ENCODE measurements at regions not wholly inside any gene's neighbourhood (a gene's known extent, or its start where the extent isn't known, plus 50 kb on each side); places are given as distances from the start of the nearest gene placed in this dataset.

GRCh38 chr6:95204178-95204577, 373.2 kb upstream of the MANEA start:
- H3K4me3 ChIP-seq (ENCODE audit: low read length), result no peak overlapping the region
- TF ChIP-seq CTCF (IDR thresholded peaks at IDR 0.05; ENCODE audit: insufficient read depth, low read depth, low read length, missing control alignments), result no peak
- no peak for DNase-seq (ENCODE audit: low read depth)

- H3K4me3 ChIP-seq (ENCODE audit: low read length), result no peak overlapping the region
- DNase-seq (ENCODE audit: low read depth), result no peak
- TF ChIP-seq CTCF (IDR thresholded peaks at IDR 0.05; ENCODE audit: insufficient read depth, low read depth, low read length, missing control alignments), result no peak
Measured at GRCh38 chr6:95208621-95209020, 368.7 kb upstream of the MANEA start.

GRCh38 chr6:95209074-95209473, 368.3 kb upstream of the MANEA start:
- no peak overlapping the region for H3K4me3 ChIP-seq (ENCODE audit: low read length)
- DNase-seq (ENCODE audit: low read depth), result no peak
- TF ChIP-seq CTCF (IDR thresholded peaks at IDR 0.05; ENCODE audit: insufficient read depth, low read depth, low read length, missing control alignments), result no peak

- no peak for DNase-seq (ENCODE audit: low read depth)
- H3K4me3 ChIP-seq (ENCODE audit: low read length), result no peak overlapping the region
- no peak for TF ChIP-seq CTCF (IDR thresholded peaks at IDR 0.05; ENCODE audit: insufficient read depth, low read depth, low read length, missing control alignments)
Measured at GRCh38 chr6:95216555-95216954, 360.8 kb upstream of the MANEA start.

- H3K4me3 ChIP-seq (ENCODE audit: low read length), result no peak overlapping the region
- no peak for TF ChIP-seq CTCF (IDR thresholded peaks at IDR 0.05; ENCODE audit: insufficient read depth, low read depth, low read length, missing control alignments)
- no peak for DNase-seq (ENCODE audit: low read depth)
Measured at GRCh38 chr6:95227351-95227750, 350.0 kb upstream of the MANEA start.

GRCh38 chr6:95228636-95229035, 348.7 kb upstream of the MANEA start:
- H3K4me3 ChIP-seq (ENCODE audit: low read length), result no peak overlapping the region
- TF ChIP-seq CTCF (IDR thresholded peaks at IDR 0.05; ENCODE audit: insufficient read depth, low read depth, low read length, missing control alignments), result no peak

GRCh38 chr6:95230071-95230740, 347.1 kb upstream of the MANEA start:
- no peak overlapping the region for H3K4me3 ChIP-seq (ENCODE audit: low read length)
- no peak for TF ChIP-seq CTCF (IDR thresholded peaks at IDR 0.05; ENCODE audit: insufficient read depth, low read depth, low read length, missing control alignments)
- DNase-seq (ENCODE audit: low read depth), result no peak

More at GRCh38 chr6:95228636-95229035, 348.7 kb upstream of the MANEA start:
- DNase-seq (ENCODE audit: low read depth), result no peak

Measured in epithelial cell of esophagus (primary cell).